ENCODE measurements at regions not wholly inside any gene's neighbourhood (a gene's known extent, or its start where the extent isn't known, plus 50 kb on each side); places are given as distances from the start of the nearest gene placed in this dataset.

DNA sequence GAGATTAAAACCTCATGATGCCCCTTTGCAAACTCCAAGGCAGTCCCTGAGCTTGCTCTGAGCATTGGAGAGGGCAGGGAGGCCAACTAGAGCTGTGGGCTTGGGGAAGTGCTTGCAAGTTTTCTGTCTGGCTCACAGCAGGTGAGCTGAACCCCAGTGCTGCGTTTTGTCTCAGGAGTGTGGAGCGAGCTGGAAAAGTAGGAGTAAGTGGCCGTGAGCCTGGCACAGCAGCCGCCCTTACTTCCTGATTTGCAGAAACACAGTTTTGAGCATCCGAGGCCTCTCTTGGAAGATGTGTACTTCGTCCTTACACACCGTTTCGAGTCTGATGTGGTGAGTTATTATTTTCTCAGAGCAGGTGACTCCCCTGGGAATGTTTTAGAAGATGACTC is 221.2 kb upstream of the C1orf174 start:
- no peak for TF ChIP-seq CTCF (IDR thresholded peaks at IDR 0.05; ENCODE audit: insufficient read depth, low read length, poor library complexity, severe bottlenecking)
- no peaks in the 10 kb centered on the region; the same call in 1 of the 2 replicates for H3K27me3 ChIP-seq (replicated peaks; ENCODE audit: control insufficient read depth, insufficient read depth, low read length)
- no peaks in the 10 kb centered on the region for H3K36me3 ChIP-seq (ENCODE audit: control insufficient read depth, insufficient read depth, low read length)
- no peak overlapping the region for H3K4me3 ChIP-seq (replicated peaks; ENCODE audit: low read depth, low read length)
- DNase-seq (ENCODE audit: extremely low read depth, insufficient read length) = no peak

DNA sequence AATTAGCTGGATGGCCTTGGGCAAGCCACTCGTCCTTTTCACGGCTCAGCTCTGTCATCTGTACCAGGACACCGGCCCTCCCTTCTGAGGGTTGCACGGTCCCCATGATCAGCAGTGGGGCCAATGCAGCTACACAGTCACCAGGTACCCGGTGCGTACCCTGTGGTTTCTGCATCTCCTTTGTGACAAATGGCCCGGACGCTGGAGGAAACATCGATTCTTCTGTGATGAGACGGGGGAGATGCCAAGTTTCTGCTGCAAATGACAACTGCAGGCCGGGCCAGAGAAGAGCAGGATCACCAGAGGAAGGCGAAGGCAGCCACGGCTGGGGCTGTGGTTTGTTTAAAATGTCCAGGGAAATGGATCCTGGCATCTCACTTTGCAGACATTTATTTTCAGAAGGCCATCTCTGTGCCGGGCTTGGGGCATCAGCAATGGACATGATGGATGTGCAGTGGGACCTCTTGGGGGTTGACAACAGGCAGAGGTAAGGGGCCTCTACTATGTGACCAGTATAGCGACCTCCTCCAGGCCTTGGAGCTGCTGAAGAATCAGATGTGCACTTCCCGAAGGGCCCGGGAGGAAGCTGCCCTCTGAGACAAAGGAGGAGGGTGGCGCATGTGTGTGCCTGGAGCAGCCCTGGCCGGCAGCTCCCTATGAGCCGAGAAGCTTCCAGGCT is 221.9 kb upstream of the C1orf174 start:
- TF ChIP-seq CTCF (IDR thresholded peaks at IDR 0.05; ENCODE audit: insufficient read depth, low read length, poor library complexity, severe bottlenecking) = no peak
- H3K4me3 ChIP-seq (replicated peaks; ENCODE audit: low read depth, low read length) = no peak overlapping the region
- no peak for DNase-seq (ENCODE audit: extremely low read depth, insufficient read length)
- no peaks in the 10 kb centered on the region; the same call in 1 of the 2 replicates for H3K27me3 ChIP-seq (replicated peaks; ENCODE audit: control insufficient read depth, insufficient read depth, low read length)
- H3K36me3 ChIP-seq (ENCODE audit: control insufficient read depth, insufficient read depth, low read length) = no peaks in the 10 kb centered on the region

DNA sequence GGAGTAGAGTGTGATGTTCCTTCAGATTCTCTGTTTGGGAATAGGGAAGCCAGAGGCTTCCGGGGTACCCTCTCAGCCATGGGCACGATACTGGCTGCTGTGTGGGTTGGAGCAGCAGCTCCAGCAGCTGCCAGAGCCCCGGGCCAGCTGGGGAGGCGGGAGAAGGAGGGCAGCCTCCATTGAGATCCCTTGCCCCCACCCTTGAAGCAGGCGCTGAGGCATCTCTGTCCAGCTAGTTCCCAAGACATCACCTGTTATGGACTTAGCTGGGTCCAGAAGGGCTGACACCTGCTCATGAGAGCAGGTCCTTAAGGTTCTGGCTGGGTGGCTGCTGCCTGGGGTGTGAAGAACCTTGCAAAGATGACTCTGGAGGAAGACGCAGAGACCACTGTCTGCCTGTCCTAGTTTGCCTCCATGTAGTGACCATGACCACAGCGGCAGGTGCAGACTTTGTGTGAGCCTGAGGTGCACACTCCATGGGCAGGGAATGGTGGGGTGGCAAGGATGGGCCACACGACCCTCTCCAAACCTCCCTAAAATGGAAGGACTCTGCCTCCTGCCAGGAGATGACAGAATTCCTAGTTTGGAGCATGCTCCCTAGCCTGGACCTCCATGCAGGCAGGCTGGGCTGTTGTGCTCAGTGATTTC is 222.6 kb upstream of the C1orf174 start:
- no peak overlapping the region for H3K4me3 ChIP-seq (replicated peaks; ENCODE audit: low read depth, low read length)
- no peaks in the 10 kb centered on the region; the same call in 1 of the 2 replicates for H3K27me3 ChIP-seq (replicated peaks; ENCODE audit: control insufficient read depth, insufficient read depth, low read length)
- TF ChIP-seq CTCF (IDR thresholded peaks at IDR 0.05; ENCODE audit: insufficient read depth, low read length, poor library complexity, severe bottlenecking) = no peak
- DNase-seq (ENCODE audit: extremely low read depth, insufficient read length) = no peak
- H3K36me3 ChIP-seq (ENCODE audit: control insufficient read depth, insufficient read depth, low read length) = no peaks in the 10 kb centered on the region

GRCh38 chr1:4124631-4125145 is 224.6 kb upstream of the C1orf174 start:
- TF ChIP-seq CTCF (IDR thresholded peaks at IDR 0.05; ENCODE audit: insufficient read depth, low read length, poor library complexity, severe bottlenecking) = no peak
- H3K27me3 ChIP-seq (replicated peaks; ENCODE audit: control insufficient read depth, insufficient read depth, low read length) = no peaks in the 10 kb centered on the region; the same call in 1 of the 2 replicates
- no peaks in the 10 kb centered on the region for H3K36me3 ChIP-seq (ENCODE audit: control insufficient read depth, insufficient read depth, low read length)

GRCh38 chr1:4126251-4126650 is 226.2 kb upstream of the C1orf174 start:
- Histone ChIP-seq H3K36me3 (ENCODE audit: control insufficient read depth, insufficient read depth, low read length) (no peaks in the 10 kb centered on the region), H3K27me3 (replicated peaks; ENCODE audit: control insufficient read depth, insufficient read depth, low read length) (no peaks in the 10 kb centered on the region), H3K4me3 (replicated peaks; ENCODE audit: low read depth, low read length) (no peak overlapping the region)
- TF ChIP-seq CTCF (IDR thresholded peaks at IDR 0.05; ENCODE audit: insufficient read depth, low read length, poor library complexity, severe bottlenecking) = no peak
- no peak for DNase-seq (ENCODE audit: extremely low read depth, insufficient read length)

More at GRCh38 chr1:4124631-4125145, 224.6 kb upstream of the C1orf174 start:
- H3K4me3 ChIP-seq (replicated peaks; ENCODE audit: low read depth, low read length) = no peak overlapping the region
- no peak for DNase-seq (ENCODE audit: extremely low read depth, insufficient read length)

Data from GM06990 (cell line).